SK-N-SH (cell line): ENCODE measurements at regions not wholly inside any gene's neighbourhood (a gene's known extent, or its start where the extent isn't known, plus 50 kb on each side); places are given as distances from the start of the nearest gene placed in this dataset.

ENCODE experiments used
- CTCF ChIA-PET: fragments of 300-600, 350-600 bp; formaldehyde crosslinking; extraction: SDS; loops from one replicate; lab custom pipeline; 2021; lab: Yijun Ruan, JAX
- POLR2A ChIA-PET: fragments of 350-600 bp; sonication (Branson Sonifier 250); formaldehyde crosslinking; extraction: SDS; loops from one replicate; lab custom pipeline; 2020; ENCODE audit warnings: antibody characterized with exemption, inconsistent platforms; lab: Yijun Ruan, JAX
- DNase-seq: peaks from one replicate; pipeline ENCODE4 v3.0.0; 2012
- H2AFZ ChIP-seq: fragments of 200-600 bp; sonication (generic); 2 replicates; pipeline ENCODE4 v1.8.1; 2016; ENCODE audit warnings: antibody characterized with exemption, mild to moderate bottlenecking, low read depth
- H3F3A ChIP-seq: fragments of 200-600 bp; sonication (generic); replicated peaks from 2 replicates; pipeline ENCODE3; 2016; ENCODE audit warnings: antibody characterized with exemption, mild to moderate bottlenecking; ENCODE audit not compliant: insufficient read depth
- H3K27ac ChIP-seq, 2 experiments: fragments of 200-500 bp in 1 of 2; fragments of 200-600 bp in 1 of 2; sonication (Bioruptor generic) in 1 of 2; sonication (generic), shearing (Covaris generic) in 1 of 2; 2 replicates each; pipeline versions ENCODE4 v1.5.1 to v1.6.1; 2014 to 2016; ENCODE audit warnings: low read depth in 2 of 2, inconsistent platforms in 1 of 2, low read length in 1 of 2, mild to moderate bottlenecking in 1 of 2, mixed read lengths in 1 of 2
- H3K27me3 ChIP-seq: fragments of 200-600 bp; sonication (generic), shearing (Covaris generic); 2 replicates; pipeline ENCODE4 v1.6.1; 2016; ENCODE audit warnings: mixed run types; ENCODE audit not compliant: insufficient read depth
- H3K36me3 ChIP-seq, 2 experiments: fragments of 200-500 bp in 1 of 2; fragments of 200-600 bp in 1 of 2; sonication (Bioruptor generic) in 1 of 2; sonication (generic) in 1 of 2; replicated peaks in 1 of 2; 2 replicates each; pipeline versions ENCODE3 to v1.5.1; 2014 to 2016; ENCODE audit warnings: low read length in 1 of 2, mild to moderate bottlenecking in 1 of 2; ENCODE audit not compliant: insufficient read depth in 2 of 2, control insufficient read depth in 1 of 2
- H3K4me1 ChIP-seq, 2 experiments: fragments of 200-500 bp in 1 of 2; fragments of 200-600 bp in 1 of 2; sonication (Bioruptor generic) in 1 of 2; sonication (generic), shearing (Covaris generic) in 1 of 2; 2 replicates each; pipeline versions ENCODE4 v1.5.1 to v1.6.1; 2014 to 2016; ENCODE audit warnings: low read depth in 1 of 2, low read length in 1 of 2, mixed run types in 1 of 2; ENCODE audit not compliant: insufficient read depth in 2 of 2, control insufficient read depth in 1 of 2
- H3K4me2 ChIP-seq: fragments of 200-600 bp; sonication (generic), shearing (Covaris generic); 2 replicates; pipeline ENCODE4 v1.6.1; 2017; ENCODE audit warnings: mixed run types
- H3K4me3 ChIP-seq, 2 experiments: fragments of 200-500 bp in 1 of 2; fragments of 200-600 bp in 1 of 2; sonication (Bioruptor generic) in 1 of 2; sonication (generic), shearing (Covaris generic) in 1 of 2; 2 replicates each; pipeline versions ENCODE4 v1.5.1 to v1.8.1; 2014 to 2016; ENCODE audit warnings: low read depth in 2 of 2, inconsistent platforms in 1 of 2, low read length in 1 of 2, mild to moderate bottlenecking in 1 of 2, mixed read lengths in 1 of 2, moderate library complexity in 1 of 2
- H3K79me2 ChIP-seq: fragments of 200-600 bp; sonication (generic); 2 replicates; pipeline ENCODE4 v1.8.1; 2017; ENCODE audit warnings: mild to moderate bottlenecking; ENCODE audit not compliant: insufficient read depth
- H3K9ac ChIP-seq: fragments of 200-600 bp; sonication (generic); 2 replicates; pipeline ENCODE4 v1.6.1; 2017; ENCODE audit warnings: mixed run types
- H3K9me2 ChIP-seq: fragments of 200-600 bp; sonication (generic); 2 replicates; pipeline ENCODE4 v1.6.1; 2017; ENCODE audit warnings: mixed run types
- H3K9me3 ChIP-seq: fragments of 200-600 bp; sonication (generic); 2 replicates; pipeline ENCODE4 v1.6.1; 2017; ENCODE audit warnings: mixed run types, mild to moderate bottlenecking, moderate library complexity
- H4K20me1 ChIP-seq: fragments of 200-600 bp; sonication (generic); 2 replicates; pipeline ENCODE4 v1.6.1; 2017; ENCODE audit warnings: mild to moderate bottlenecking, mixed run types; ENCODE audit not compliant: insufficient read depth
- CHD2 ChIP-seq: fragments of 150-350 bp; IDR thresholded peaks from 2 replicates; pipeline ENCODE4 v1.6.1; 2018; ENCODE audit warnings: low read length; ENCODE audit not compliant: partially characterized antibody
- EZH2phosphoT487 ChIP-seq: fragments of 200-600 bp; sonication (generic); IDR thresholded peaks from 2 replicates; pipeline ENCODE4 v1.6.1; 2017; ENCODE audit warnings: low read depth, mixed run types, mild to moderate bottlenecking, antibody characterized with exemption, moderate library complexity, borderline replicate concordance
- FOXJ3 ChIP-seq: sonication (generic); formaldehyde crosslinking; IDR thresholded peaks from 2 replicates; pipeline ENCODE4 v1.5.1; 2020; ENCODE audit warnings: mild to moderate bottlenecking, missing genetic modification reagents
- MXI1 ChIP-seq: IDR thresholded peaks from 2 replicates; pipeline ENCODE4 v1.6.1; 2012; ENCODE audit warnings: mild to moderate bottlenecking, low read depth, low read length, improper control_type of control experiment
- NFIC ChIP-seq: IDR thresholded peaks from 2 replicates; pipeline ENCODE4 v1.4.0; 2012; ENCODE audit warnings: borderline replicate concordance
- NRF1 ChIP-seq: IDR thresholded peaks from 2 replicates; pipeline ENCODE4 v1.6.1; 2012; ENCODE audit warnings: low read depth, mild to moderate bottlenecking, low read length
- PBX3 ChIP-seq: IDR thresholded peaks from 2 replicates; pipeline ENCODE4; 2012
- POLR2AphosphoS5 ChIP-seq: IDR thresholded peaks from 2 replicates; pipeline ENCODE4 v1.6.1; 2012; ENCODE audit warnings: low read depth, low read length
- RFX5 ChIP-seq: IDR thresholded peaks from 2 replicates; pipeline ENCODE4 v1.6.1; 2012; ENCODE audit warnings: mild to moderate bottlenecking, improper control_type of control experiment, low read length
- TAF1 ChIP-seq: IDR thresholded peaks from 2 replicates; pipeline ENCODE4 v1.6.1; 2012; ENCODE audit warnings: low read depth, mild to moderate bottlenecking, low read length, moderate library complexity, borderline replicate concordance
- TCF12 ChIP-seq: IDR thresholded peaks from 2 replicates; pipeline ENCODE4 v1.4.0; 2012
- TEAD4 ChIP-seq: IDR thresholded peaks from 2 replicates; pipeline ENCODE4 v1.4.0; 2012; ENCODE audit warnings: mild to moderate bottlenecking, borderline replicate concordance; ENCODE audit not compliant: insufficient read depth
- USF2 ChIP-seq: fragments of 150-350 bp; IDR thresholded peaks from 2 replicates; pipeline ENCODE4 v1.6.1; 2017; ENCODE audit warnings: antibody characterized with exemption, low read length, low read depth, borderline replicate concordance
- WGBS: methylation state at CpG from one replicate; pipeline ENCODE4 v1.1.6; 2017; ENCODE audit warnings: low lambda C conversion rate; 5-methylcytosine and 5-hydroxymethylcytosine counted together
- TF ChIP-seq, protein P1 (sequence below): fragments of 200-600 bp; sonication (generic); IDR thresholded peaks from 2 replicates; pipeline ENCODE4 v1.6.1; 2017; ENCODE audit warnings: antibody characterized with exemption, mild to moderate bottlenecking, moderate library complexity
- TF ChIP-seq, protein P2 (sequence below): IDR thresholded peaks from 2 replicates; pipeline ENCODE4 v1.4.0; 2012; ENCODE audit warnings: low read depth
- TF ChIP-seq, protein P3 (sequence below): IDR thresholded peaks from 2 replicates; pipeline ENCODE4 v1.4.0; 2012; ENCODE audit warnings: low read depth, borderline replicate concordance

GRCh38 chr20:52064931-52065330 is 126.6 kb downstream of the ZFP64 start:
- Histone ChIP-seq H3K4me2 (no peak overlapping the region), H3K9ac (no peak overlapping the region), H3K79me2 (no peaks in the 10 kb centered on the region), H3K36me3 (no peaks in the 10 kb centered on the region), H3K27ac (no peak overlapping the region), H3K4me3 (no peak overlapping the region), H2AFZ (no peak overlapping the region), H3K9me2 (no peaks in the 10 kb centered on the region), H3K27me3 (no peaks in the 10 kb centered on the region), H3K9me3 (no peaks in the 10 kb centered on the region), H3F3A (no peaks in the 10 kb centered on the region), H3K4me1 (no peaks in the 10 kb centered on the region), H4K20me1 (no peaks in the 10 kb centered on the region)
- TF ChIP-seq CHD2 (no peak), RFX5 (no peak), POLR2AphosphoS5 (no peak), EZH2phosphoT487 (no peak), TAF1 (no peak), TCF12 (no peak), TEAD4 (no peak), USF2 (no peak), MXI1 (no peak), FOXJ3 (CRISPR knock-in tag) (no peak), NFIC (no peak), NRF1 (no peak), PBX3 (no peak)
- TF ChIP-seq, protein P1, sequence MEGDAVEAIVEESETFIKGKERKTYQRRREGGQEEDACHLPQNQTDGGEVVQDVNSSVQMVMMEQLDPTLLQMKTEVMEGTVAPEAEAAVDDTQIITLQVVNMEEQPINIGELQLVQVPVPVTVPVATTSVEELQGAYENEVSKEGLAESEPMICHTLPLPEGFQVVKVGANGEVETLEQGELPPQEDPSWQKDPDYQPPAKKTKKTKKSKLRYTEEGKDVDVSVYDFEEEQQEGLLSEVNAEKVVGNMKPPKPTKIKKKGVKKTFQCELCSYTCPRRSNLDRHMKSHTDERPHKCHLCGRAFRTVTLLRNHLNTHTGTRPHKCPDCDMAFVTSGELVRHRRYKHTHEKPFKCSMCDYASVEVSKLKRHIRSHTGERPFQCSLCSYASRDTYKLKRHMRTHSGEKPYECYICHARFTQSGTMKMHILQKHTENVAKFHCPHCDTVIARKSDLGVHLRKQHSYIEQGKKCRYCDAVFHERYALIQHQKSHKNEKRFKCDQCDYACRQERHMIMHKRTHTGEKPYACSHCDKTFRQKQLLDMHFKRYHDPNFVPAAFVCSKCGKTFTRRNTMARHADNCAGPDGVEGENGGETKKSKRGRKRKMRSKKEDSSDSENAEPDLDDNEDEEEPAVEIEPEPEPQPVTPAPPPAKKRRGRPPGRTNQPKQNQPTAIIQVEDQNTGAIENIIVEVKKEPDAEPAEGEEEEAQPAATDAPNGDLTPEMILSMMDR = no peak
- TF ChIP-seq, protein P2, sequence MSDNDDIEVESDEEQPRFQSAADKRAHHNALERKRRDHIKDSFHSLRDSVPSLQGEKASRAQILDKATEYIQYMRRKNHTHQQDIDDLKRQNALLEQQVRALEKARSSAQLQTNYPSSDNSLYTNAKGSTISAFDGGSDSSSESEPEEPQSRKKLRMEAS = no peak
- TF ChIP-seq, protein P3, sequence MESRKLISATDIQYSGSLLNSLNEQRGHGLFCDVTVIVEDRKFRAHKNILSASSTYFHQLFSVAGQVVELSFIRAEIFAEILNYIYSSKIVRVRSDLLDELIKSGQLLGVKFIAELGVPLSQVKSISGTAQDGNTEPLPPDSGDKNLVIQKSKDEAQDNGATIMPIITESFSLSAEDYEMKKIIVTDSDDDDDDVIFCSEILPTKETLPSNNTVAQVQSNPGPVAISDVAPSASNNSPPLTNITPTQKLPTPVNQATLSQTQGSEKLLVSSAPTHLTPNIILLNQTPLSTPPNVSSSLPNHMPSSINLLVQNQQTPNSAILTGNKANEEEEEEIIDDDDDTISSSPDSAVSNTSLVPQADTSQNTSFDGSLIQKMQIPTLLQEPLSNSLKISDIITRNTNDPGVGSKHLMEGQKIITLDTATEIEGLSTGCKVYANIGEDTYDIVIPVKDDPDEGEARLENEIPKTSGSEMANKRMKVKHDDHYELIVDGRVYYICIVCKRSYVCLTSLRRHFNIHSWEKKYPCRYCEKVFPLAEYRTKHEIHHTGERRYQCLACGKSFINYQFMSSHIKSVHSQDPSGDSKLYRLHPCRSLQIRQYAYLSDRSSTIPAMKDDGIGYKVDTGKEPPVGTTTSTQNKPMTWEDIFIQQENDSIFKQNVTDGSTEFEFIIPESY = no peak
- CTCF ChIA-PET = interaction anchor here (0.7 to 1.8 kb wide), 6 partner anchors 11 to 441 kb away, joined by 3 to 4 read pairs (median 3); no protein-coding TSS in a partner anchor
- POLR2A ChIA-PET = no interaction called here
- 89% methylated on average over 1 of the region's 1 CpG for WGBS
- DNase-seq = no peak
